HG02610 (cell line): ENCODE measurements at regions not wholly inside any gene's neighbourhood (a gene's known extent, or its start where the extent isn't known, plus 50 kb on each side); places are given as distances from the start of the nearest gene placed in this dataset.
"Not testable (repeated sequence)": the region's sequence is repeated elsewhere in the genome, so short reads cannot be mapped to it uniquely, and the experiment has no call there.

Source experiments
- ATAC-seq: cut with Tn5 transposase; IDR thresholded peaks from one replicate; pipeline ENCODE4 v1.9.1; 2021; ENCODE audit warnings: mild to moderate bottlenecking, moderate library complexity; ENCODE audit not compliant: unreplicated experiment

DNA sequence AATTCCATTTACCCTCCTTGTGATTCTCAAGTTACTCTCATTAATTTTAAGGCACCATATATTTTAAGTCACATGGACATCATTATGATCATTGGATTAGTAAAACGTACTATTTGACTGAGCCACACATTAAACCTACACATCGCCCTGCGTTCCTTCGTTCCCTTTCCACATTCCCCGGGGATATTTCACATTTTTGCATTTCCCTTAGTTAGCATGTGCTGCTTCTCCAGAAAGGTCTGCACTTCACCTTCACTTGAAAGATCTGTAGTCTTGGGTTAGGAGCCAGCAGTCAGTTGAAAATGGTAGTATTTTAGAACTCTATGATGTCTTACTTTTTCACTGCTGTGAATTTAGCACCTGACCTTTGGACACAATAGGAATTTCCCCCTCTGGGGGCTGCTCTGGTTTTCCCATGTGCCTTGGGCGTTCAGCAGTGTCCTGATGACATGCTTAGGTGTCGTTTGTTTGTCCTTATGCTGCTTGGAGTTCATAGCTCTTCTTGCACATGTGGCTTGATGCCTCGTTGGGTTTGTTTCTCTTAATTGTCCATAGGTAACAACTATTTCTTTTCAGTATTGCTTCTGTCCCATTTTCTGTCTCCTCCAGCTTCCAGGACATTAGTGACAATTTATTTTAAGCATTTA, 56.9 kb upstream of the NBPF20 start:
- ATAC-seq: not testable (repeated sequence)

- not testable (repeated sequence) for ATAC-seq
These were observed 50.6 kb upstream of the NBPF20 start for GRCh38 chr1:145475962-145476361.

DNA sequence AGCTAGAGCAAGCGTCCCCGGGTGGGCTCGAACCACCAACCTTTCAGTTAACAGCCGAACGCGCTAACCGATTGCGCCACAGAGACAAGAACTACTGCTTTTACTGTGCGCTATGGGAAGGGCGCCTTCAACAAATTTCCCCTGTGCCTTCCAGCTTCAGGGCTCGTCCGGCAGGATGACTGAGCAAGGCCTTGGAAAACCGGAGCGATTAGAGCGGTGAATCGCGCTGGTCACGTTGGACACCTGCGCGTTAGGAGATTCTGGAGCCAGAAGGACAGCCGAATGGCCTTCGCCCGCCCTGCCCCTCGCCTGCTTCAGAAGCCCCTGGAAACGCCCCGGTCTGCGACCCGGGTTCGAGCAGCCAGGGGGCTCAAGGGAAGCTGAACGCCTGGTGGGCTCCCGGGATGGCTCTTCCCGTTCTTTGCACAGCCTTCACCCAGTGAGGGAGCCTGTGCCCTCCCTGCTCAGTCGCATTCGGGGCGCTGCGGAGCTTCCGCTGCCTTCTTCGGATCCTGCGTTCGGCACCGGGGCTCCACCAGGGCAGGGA, 50.0 kb upstream of the NBPF20 start:
- ATAC-seq: not testable (repeated sequence)
